H9 (cell line): ENCODE measurements at regions not wholly inside any gene's neighbourhood (a gene's known extent, or its start where the extent isn't known, plus 50 kb on each side); places are given as distances from the start of the nearest gene placed in this dataset.

Experiments
- DNase-seq: peaks from one replicate; pipeline ENCODE4 v3.0.0-alpha.2; 2017
- H2AFZ ChIP-seq: one replicate; pipeline ENCODE4 v1.6.1; 2013; ENCODE audit warnings: mild to moderate bottlenecking, low read length, control low read depth, moderate library complexity
- H2AK5ac ChIP-seq: 2 replicates; pipeline ENCODE4 v1.6.1; 2013; ENCODE audit warnings: low read length, control low read depth, mixed read lengths; ENCODE audit not compliant: insufficient read length
- H2BK120ac ChIP-seq: one replicate; pipeline ENCODE4 v1.6.1; 2013; ENCODE audit warnings: low read depth, mild to moderate bottlenecking, low read length, control low read depth, inconsistent platforms; ENCODE audit not compliant: poor library complexity, severe bottlenecking
- H2BK12ac ChIP-seq: 2 replicates; pipeline ENCODE4 v1.6.1; 2013; ENCODE audit warnings: low read length, control low read depth, mixed read lengths, low read depth; ENCODE audit not compliant: insufficient read length
- H2BK15ac ChIP-seq: 2 replicates; pipeline ENCODE4 v1.6.1; 2013; ENCODE audit warnings: low read depth, low read length, control low read depth
- H2BK20ac ChIP-seq: one replicate; pipeline ENCODE4 v1.6.1; 2013; ENCODE audit warnings: low read depth, mild to moderate bottlenecking, low read length, control low read depth, inconsistent platforms; ENCODE audit not compliant: poor library complexity, severe bottlenecking
- H2BK5ac ChIP-seq: 2 replicates; pipeline ENCODE4 v1.6.1; 2013; ENCODE audit warnings: low read length, control low read depth, mixed read lengths; ENCODE audit not compliant: insufficient read length
- H3K14ac ChIP-seq: 2 replicates; pipeline ENCODE4 v1.6.1; 2013; ENCODE audit warnings: low read length, control low read depth; ENCODE audit not compliant: insufficient read depth
- H3K18ac ChIP-seq: 2 replicates; pipeline ENCODE4 v1.6.1; 2013; ENCODE audit warnings: low read depth, mild to moderate bottlenecking, mixed read lengths, low read length, control low read depth; ENCODE audit not compliant: insufficient read length
- H3K23ac ChIP-seq: 2 replicates; pipeline ENCODE4 v1.6.1; 2013; ENCODE audit warnings: low read length, control low read depth, mixed read lengths, low read depth; ENCODE audit not compliant: insufficient read length
- H3K23me2 ChIP-seq: 2 replicates; pipeline ENCODE4 v1.6.1; 2013; ENCODE audit warnings: low read depth, mild to moderate bottlenecking, mixed read lengths, low read length, control low read depth; ENCODE audit not compliant: insufficient read length, poor library complexity, severe bottlenecking
- H3K27ac ChIP-seq: 2 replicates; pipeline ENCODE4 v1.5.1; 2013; ENCODE audit warnings: low read length, control low read depth, mixed read lengths, low read depth; ENCODE audit not compliant: insufficient read length
- H3K27me3 ChIP-seq: 2 replicates; pipeline ENCODE4 v1.6.1; 2013; ENCODE audit warnings: low read length, control low read depth, inconsistent platforms; ENCODE audit not compliant: insufficient read depth
- H3K4ac ChIP-seq: 2 replicates; pipeline ENCODE4 v1.6.1; 2013; ENCODE audit warnings: low read depth, mild to moderate bottlenecking, control low read depth, inconsistent platforms, low read length, moderate library complexity
- H3K4me1 ChIP-seq: 2 replicates; pipeline ENCODE4 v1.6.1; 2013; ENCODE audit warnings: low read length, control low read depth, inconsistent platforms; ENCODE audit not compliant: insufficient read depth
- H3K4me2 ChIP-seq: 2 replicates; pipeline ENCODE4 v1.6.1; 2013; ENCODE audit warnings: low read length, control low read depth, mixed read lengths; ENCODE audit not compliant: insufficient read length, insufficient read depth
- H3K56ac ChIP-seq: 2 replicates; pipeline ENCODE4 v1.6.1; 2013; ENCODE audit warnings: low read depth, mild to moderate bottlenecking, mixed read lengths, low read length, control low read depth; ENCODE audit not compliant: insufficient read length
- H3K79me1 ChIP-seq: 2 replicates; pipeline ENCODE4 v1.6.1; 2013; ENCODE audit warnings: low read depth, mild to moderate bottlenecking, moderate library complexity, low read length, control low read depth, inconsistent platforms; ENCODE audit not compliant: insufficient read depth, poor library complexity, severe bottlenecking
- H3K79me2 ChIP-seq: 2 replicates; pipeline ENCODE4 v1.6.1; 2013; ENCODE audit warnings: low read length, control low read depth, inconsistent platforms; ENCODE audit not compliant: insufficient read depth
- H3K9ac ChIP-seq: 2 replicates; pipeline ENCODE4 v1.6.1; 2013; ENCODE audit warnings: low read length, control low read depth, mixed read lengths; ENCODE audit not compliant: insufficient read length; ENCODE audit errors: extremely low read depth
- H3K9me3 ChIP-seq: one replicate; pipeline ENCODE4 v1.6.1; 2013; ENCODE audit warnings: low read depth, low read length, inconsistent platforms; ENCODE audit not compliant: control insufficient read depth
- H3T11ph ChIP-seq: one replicate; pipeline ENCODE4 v1.6.1; 2013; ENCODE audit warnings: mild to moderate bottlenecking, low read length, control low read depth, inconsistent platforms
- H4K20me1 ChIP-seq: one replicate; pipeline ENCODE4 v1.6.1; 2013; ENCODE audit not compliant: control insufficient read depth, insufficient read length, insufficient read depth
- H4K5ac ChIP-seq: 2 replicates; pipeline ENCODE4 v1.6.1; 2013; ENCODE audit warnings: low read depth, mild to moderate bottlenecking, mixed read lengths, low read length, control low read depth; ENCODE audit not compliant: insufficient read length
- H4K8ac ChIP-seq: replicated peaks from 2 replicates; pipeline ENCODE4 v1.6.1; 2013; ENCODE audit warnings: low read length, control low read depth, mixed read lengths, low read depth; ENCODE audit not compliant: insufficient read length
- H4K91ac ChIP-seq: 2 replicates; pipeline ENCODE4 v1.6.1; 2013; ENCODE audit warnings: low read depth, mild to moderate bottlenecking, moderate library complexity, mixed read lengths, low read length, control low read depth; ENCODE audit not compliant: insufficient read length
- H3K27ac Mint-ChIP-seq, 3 experiments: 2 replicates in 2 of 3; 3 replicates in 1 of 3; pipeline ENCODE4 v1.8.0; 2020 to 2021; ENCODE audit warnings: mixed read lengths in 3 of 3, mild to moderate bottlenecking in 1 of 3, moderate library complexity in 1 of 3
- H3K27me3 Mint-ChIP-seq: 2 replicates; pipeline ENCODE4 v1.8.0; 2021; ENCODE audit warnings: low read depth, mild to moderate bottlenecking, moderate library complexity, mixed read lengths
- H3K36me3 Mint-ChIP-seq, 3 experiments: 2 replicates in 2 of 3; 3 replicates in 1 of 3; pipeline ENCODE4 v1.8.0; 2020 to 2021; ENCODE audit warnings: low read depth in 3 of 3, mixed read lengths in 3 of 3; ENCODE audit not compliant: insufficient read depth in 1 of 3
- H3K4me1 Mint-ChIP-seq, 2 experiments: 2 replicates each; pipeline ENCODE4 v1.8.0; 2020; ENCODE audit warnings: mixed read lengths in 2 of 2
- H3K4me3 Mint-ChIP-seq, 2 experiments: 2 replicates in 1 of 2; 3 replicates in 1 of 2; pipeline ENCODE4 v1.8.0; 2020 to 2021; ENCODE audit warnings: mild to moderate bottlenecking in 2 of 2, mixed read lengths in 2 of 2, moderate library complexity in 1 of 2
- H3K9me3 Mint-ChIP-seq, 2 experiments: 2 replicates in 1 of 2; 3 replicates in 1 of 2; pipeline ENCODE4 v1.8.0; 2020; ENCODE audit warnings: mild to moderate bottlenecking in 2 of 2, mixed read lengths in 2 of 2, moderate library complexity in 1 of 2
- CTCF ChIP-seq: fragments of 200-600 bp; sonication (generic); conservative IDR thresholded peaks from 3 replicates; pipeline ENCODE4 v1.8.0; 2021; ENCODE audit warnings: antibody characterized with exemption, mild to moderate bottlenecking
- WGBS: extraction: QIAGEN DNeasy Blood & Tissue Kit; methylation state at CpG from one replicate; pipeline ENCODE4 v1.1.7; 2013; ENCODE audit warnings: missing lambda C conversion rate, low lambda C conversion rate, mixed read lengths; ENCODE audit not compliant: insufficient read length; ENCODE audit errors: extremely low coverage; 5-methylcytosine and 5-hydroxymethylcytosine counted together

DNA sequence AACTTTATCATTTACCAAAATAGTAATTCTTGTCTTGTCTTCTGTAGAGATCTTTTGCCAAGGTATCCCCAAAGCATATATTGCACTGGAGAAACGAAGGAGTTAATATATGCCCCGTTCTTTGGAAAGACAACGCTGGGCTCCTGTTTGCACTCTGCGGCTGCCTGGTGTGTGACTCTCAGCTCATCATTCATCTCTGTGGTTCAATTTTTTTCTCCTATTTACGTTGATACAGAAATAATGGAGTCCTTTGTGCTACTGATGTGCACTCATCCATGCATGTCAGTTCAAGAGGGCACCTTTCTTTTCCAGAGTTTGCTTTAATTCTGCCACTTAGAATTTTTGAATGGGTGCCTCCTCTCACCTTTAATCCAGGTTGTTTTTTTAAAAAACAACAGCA, 655.5 kb downstream of the DCDC2C start:
- WGBS: no CpG with 5 or more reads among the region's 5 CpGs
- Histone ChIP-seq H4K20me1 (no peaks in the 10 kb centered on the region), H4K5ac (no peak overlapping the region), H3K23me2 (no peaks in the 10 kb centered on the region), H3K23ac (no peak overlapping the region), H3K9ac (no peak overlapping the region), H3K79me2 (no peaks in the 10 kb centered on the region), H2BK5ac (no peak overlapping the region), H3K27ac (no peak overlapping the region), H3K79me1 (no peaks in the 10 kb centered on the region), H2BK120ac (no peak overlapping the region), H3K4me1 (no peaks in the 10 kb centered on the region), H3K14ac (no peak overlapping the region), H4K8ac (no peak overlapping the region), H3K27me3 (no peaks in the 10 kb centered on the region), H4K91ac (no peak overlapping the region), H3K18ac (no peak overlapping the region), H2BK15ac (no peak overlapping the region), H3K56ac (no peak overlapping the region), H3K4me2 (no peak overlapping the region), H2BK12ac (no peak overlapping the region), H3K4ac (no peak overlapping the region), H2AFZ (no peak overlapping the region), H2BK20ac (no peak overlapping the region), H2AK5ac (no peak overlapping the region), H3T11ph (no peak overlapping the region), H3K9me3 (no peaks in the 10 kb centered on the region)
- DNase-seq: no peak
- Mint-ChIP-seq H3K27me3 (no peaks in the 10 kb centered on the region), H3K9me3 (peaks cover 4 to 12% of the 10 kb centered on the region in 2 experiments; a peak in 3 of 5 replicates), H3K36me3 (peaks cover 0 to 15% (median 5%) of the 10 kb centered on the region in 3 experiments; a peak in 4 of 7 replicates), H3K27ac (no peak overlapping the region), H3K4me3 (no peak overlapping the region), H3K4me1 (peaks cover 3 to 10% of the 10 kb centered on the region in 2 experiments)
- TF ChIP-seq CTCF: no peak
